ENCODE measurements at regions not wholly inside any gene's neighbourhood (a gene's known extent, or its start where the extent isn't known, plus 50 kb on each side); places are given as distances from the start of the nearest gene placed in this dataset.

DNA sequence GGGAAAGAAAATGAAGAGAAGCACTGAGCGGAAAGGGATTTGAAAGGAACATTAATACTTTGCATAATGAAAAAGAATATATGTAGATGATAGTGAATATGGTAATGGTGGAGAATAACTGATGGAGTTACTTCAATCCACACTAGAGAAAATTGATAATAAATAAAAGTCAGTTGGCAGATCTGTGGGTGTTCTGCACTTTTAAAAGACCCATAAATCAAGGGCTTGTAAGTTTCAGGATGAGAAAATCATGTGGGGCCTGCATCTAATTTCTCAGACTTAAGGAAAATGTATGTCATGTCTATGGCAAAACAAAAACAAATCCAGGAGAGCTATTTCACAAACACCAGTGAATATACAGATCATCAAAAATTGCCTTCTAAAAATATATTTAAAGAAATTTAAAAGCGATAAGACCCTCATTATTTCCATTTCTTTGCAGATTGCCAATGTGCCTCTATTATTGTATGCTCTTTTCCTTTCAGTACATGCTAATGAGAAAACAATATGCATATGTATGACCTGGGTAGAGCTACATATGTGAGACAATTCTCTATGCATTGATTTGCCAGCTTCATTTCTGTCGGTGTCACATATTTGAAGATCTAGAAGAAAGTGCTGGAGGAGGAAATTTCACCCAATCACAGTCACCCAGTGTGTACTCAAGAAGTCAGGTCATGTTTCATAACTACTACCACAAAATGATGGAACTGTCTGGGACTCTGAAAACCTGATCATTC, 269.9 kb upstream of the PDZRN3 start:
- DNase-seq (ENCODE audit: low read depth) = no peak
- H3K4me3 ChIP-seq (ENCODE audit: low read depth, low read length) = no peak overlapping the region
- TF ChIP-seq, protein P1, sequence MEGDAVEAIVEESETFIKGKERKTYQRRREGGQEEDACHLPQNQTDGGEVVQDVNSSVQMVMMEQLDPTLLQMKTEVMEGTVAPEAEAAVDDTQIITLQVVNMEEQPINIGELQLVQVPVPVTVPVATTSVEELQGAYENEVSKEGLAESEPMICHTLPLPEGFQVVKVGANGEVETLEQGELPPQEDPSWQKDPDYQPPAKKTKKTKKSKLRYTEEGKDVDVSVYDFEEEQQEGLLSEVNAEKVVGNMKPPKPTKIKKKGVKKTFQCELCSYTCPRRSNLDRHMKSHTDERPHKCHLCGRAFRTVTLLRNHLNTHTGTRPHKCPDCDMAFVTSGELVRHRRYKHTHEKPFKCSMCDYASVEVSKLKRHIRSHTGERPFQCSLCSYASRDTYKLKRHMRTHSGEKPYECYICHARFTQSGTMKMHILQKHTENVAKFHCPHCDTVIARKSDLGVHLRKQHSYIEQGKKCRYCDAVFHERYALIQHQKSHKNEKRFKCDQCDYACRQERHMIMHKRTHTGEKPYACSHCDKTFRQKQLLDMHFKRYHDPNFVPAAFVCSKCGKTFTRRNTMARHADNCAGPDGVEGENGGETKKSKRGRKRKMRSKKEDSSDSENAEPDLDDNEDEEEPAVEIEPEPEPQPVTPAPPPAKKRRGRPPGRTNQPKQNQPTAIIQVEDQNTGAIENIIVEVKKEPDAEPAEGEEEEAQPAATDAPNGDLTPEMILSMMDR (IDR thresholded peaks at IDR 0.05; ENCODE audit: insufficient read depth, low read depth, low read length, missing control alignments) = no peak

DNA sequence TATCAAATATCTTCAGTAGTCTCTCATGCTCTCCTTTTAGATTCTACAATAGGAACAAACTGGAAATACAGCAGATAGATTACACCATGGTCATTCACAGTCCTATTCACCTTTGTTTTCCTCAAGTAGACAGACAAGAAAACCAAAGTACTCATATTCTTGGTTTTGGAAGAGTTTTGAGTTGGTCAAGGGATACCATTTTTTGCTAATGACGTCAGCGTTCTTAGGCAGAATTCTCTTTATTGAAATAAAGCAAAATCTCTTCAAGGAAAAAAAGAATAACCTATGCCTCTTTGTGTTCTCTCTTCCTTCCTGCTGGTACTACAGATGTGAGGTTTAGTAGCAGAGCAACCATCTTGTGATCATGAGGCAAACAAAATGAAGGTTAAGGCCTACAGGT, 268.3 kb upstream of the PDZRN3 start:
- no peak overlapping the region for H3K4me3 ChIP-seq (ENCODE audit: low read depth, low read length)
- DNase-seq (ENCODE audit: low read depth) = no peak
- TF ChIP-seq, protein P1 (IDR thresholded peaks at IDR 0.05; ENCODE audit: insufficient read depth, low read depth, low read length, missing control alignments) = no peak

DNA sequence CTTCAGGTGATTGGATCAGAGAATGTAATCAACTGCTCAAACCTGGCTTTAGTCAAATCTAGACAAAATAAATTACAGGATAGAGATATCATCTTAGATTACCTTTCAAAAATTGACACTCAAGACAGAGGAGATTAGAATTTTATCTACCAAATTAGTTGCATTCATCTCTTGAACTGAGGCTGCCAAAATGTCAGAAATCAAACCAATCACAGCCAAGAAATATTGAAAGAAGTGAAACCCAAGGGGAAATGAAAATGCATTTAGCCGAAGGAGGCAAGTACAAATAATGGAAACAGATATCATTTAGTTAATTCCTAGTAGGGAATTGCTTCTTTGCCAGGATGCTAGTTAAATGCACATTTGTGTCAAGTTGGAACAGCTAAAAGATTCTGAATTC, 261.1 kb upstream of the PDZRN3 start:
- no peak for DNase-seq (ENCODE audit: low read depth)
- no peak overlapping the region for H3K4me3 ChIP-seq (ENCODE audit: low read depth, low read length)
- TF ChIP-seq, protein P1 (IDR thresholded peaks at IDR 0.05; ENCODE audit: insufficient read depth, low read depth, low read length, missing control alignments) = no peak

DNA sequence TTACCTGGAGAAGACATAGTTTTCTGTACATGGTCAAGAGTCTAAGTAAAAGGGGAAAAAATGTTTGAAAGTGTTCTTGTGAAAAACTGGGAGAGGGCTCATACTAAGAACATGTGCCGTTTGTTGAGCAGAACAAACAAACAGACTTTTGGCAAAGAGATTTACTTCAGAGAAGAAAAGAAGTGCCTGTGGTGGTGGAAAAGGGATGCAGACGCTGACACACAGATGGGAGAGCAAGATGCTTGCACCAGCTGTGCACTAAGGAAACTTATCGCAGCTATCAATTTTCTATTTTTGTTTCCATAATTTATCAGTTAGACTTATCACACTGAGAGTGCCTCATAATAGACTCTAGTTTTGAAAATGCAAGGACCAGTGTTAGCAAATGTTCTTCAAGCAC, 259.6 kb upstream of the PDZRN3 start:
- no peak overlapping the region for H3K4me3 ChIP-seq (ENCODE audit: low read depth, low read length)
- TF ChIP-seq, protein P1 (IDR thresholded peaks at IDR 0.05; ENCODE audit: insufficient read depth, low read depth, low read length, missing control alignments) = no peak

DNA sequence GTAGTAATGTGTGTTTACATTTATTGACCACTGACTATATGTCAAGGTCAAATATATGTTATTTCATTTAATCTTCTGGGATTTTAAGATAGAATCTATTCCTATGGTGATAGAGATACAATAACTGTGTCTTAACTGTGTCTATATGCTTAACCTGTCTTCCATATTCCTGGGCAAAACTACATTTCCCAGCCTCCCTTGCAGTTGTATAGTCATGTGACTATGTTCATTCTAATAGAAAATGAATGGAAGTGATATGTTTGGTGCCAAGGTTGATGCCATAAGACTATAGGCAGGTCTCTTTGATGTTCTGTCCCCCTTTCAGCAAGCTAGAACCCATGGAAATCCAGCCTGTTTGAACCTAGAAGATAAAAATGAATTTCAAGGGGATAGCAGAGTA, 258.8 kb upstream of the PDZRN3 start:
- no peak overlapping the region for H3K4me3 ChIP-seq (ENCODE audit: low read depth, low read length)
- DNase-seq (ENCODE audit: low read depth) = no peak
- TF ChIP-seq, protein P1 (IDR thresholded peaks at IDR 0.05; ENCODE audit: insufficient read depth, low read depth, low read length, missing control alignments) = no peak

More for the DNA sequence above, 259.6 kb upstream of the PDZRN3 start:
- DNase-seq (ENCODE audit: low read depth) = no peak

DNA sequence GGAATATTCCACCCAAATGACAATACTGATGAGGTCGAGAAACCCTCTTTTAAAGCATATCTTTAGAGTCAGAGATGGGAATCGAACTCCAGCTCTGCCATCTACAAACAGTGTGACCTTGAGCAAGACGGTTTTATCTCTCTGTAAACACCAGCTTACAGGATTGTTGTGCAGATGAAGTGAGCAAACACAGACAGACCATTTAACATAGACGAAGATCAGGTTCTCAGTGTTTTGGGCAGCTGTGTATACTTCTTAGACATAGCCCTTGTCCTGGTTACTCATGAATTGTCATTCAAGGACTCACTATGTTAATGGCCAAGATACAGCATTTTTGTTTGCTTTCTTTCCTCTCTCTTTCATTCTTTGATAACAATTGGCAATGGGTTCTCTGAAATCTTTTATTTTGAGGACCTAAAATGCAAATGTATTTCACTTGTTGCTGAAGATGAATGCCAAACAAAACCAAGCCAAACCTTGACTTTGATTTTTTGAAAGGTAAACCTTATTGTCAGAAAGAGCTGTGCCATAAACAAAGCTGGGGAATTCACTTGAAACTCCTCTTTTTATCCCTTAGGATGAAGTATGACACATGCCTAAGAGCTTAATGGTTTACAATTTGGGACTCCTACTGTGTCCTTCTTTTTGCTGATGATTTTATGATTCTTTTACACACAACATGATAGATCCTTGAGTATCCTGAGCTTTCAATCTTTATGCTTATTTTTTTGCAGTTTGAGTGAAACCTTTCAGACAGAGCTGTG, 250.0 kb upstream of the PDZRN3 start:
- no peak overlapping the region for H3K4me3 ChIP-seq (ENCODE audit: low read depth, low read length)
- no peak for DNase-seq (ENCODE audit: low read depth)
- TF ChIP-seq, protein P1 (IDR thresholded peaks at IDR 0.05; ENCODE audit: insufficient read depth, low read depth, low read length, missing control alignments) = no peak
